Gastroesophageal sphincter (tissue), 3 donors: ENCODE measurements at regions not wholly inside any gene's neighbourhood (a gene's known extent, or its start where the extent isn't known, plus 50 kb on each side); places are given as distances from the start of the nearest gene placed in this dataset.

Experiments
- CTCF ChIP-seq, 4 experiments: fragments of 200-600 bp in 2 of 4; fragments of 450-650 bp in 2 of 4; sonication (generic) in 1 of 4; IDR thresholded peaks; one replicate each; pipeline ENCODE4 v1.5.1; 2017 to 2019; ENCODE audit warnings: antibody characterized with exemption in 4 of 4, mild to moderate bottlenecking in 2 of 4, moderate library complexity in 2 of 4
- POLR2A ChIP-seq, 2 donors: fragments of 450-650 bp; IDR thresholded peaks; one replicate each; pipeline ENCODE4 v1.6.1; 2017; ENCODE audit warnings: antibody characterized with exemption in 2 of 2, mild to moderate bottlenecking in 2 of 2, moderate library complexity in 1 of 2
- POLR2AphosphoS5 ChIP-seq: sonication (generic); formaldehyde crosslinking; IDR thresholded peaks from one replicate; pipeline ENCODE4 v1.6.1; 2017; ENCODE audit warnings: antibody characterized with exemption

DNA sequence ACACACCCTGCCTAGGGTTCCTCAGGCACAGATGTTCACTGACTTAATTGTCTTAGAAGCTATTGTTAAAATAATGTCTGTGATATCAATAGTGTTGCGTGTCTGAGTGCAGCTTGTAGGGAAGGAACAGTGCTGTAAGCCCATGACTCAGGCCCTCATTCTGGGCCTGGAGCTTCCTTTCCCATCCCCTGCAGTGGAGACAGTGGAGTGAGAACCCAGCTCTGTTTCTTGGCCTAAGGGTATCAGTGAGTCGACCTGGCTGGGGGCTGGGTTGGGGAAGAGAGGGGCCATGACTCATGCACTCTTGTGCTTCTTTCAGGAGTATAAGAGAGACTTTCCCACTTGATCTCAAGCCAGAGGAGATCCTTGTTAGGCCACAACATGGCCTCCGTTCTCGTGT is 106.8 kb downstream of the HRH4 start:
- TF ChIP-seq CTCF (IDR thresholded peaks at IDR 0.05) (no peak), POLR2A (IDR thresholded peaks at IDR 0.05) (no peak), POLR2AphosphoS5 (no peak)
